ENCODE measurements at regions not wholly inside any gene's neighbourhood (a gene's known extent, or its start where the extent isn't known, plus 50 kb on each side); places are given as distances from the start of the nearest gene placed in this dataset.

DNA sequence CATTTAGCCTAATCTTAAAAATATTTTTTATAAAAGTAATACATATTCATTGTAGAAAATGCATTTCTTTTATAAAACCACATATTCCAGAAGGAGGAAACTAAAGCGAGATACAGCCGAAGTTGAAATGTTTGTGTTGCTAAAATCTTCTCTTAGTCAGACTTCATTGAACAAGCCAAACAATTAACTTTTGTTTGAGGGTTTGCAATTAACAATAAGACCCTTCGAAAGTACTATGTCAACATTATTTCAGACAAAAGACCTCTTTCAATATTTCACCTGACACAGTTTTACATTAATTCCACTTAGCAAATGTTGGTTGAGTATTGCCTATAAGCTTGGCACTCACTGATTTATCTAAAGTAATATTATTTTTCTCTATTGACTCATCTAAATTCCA is 354.0 kb upstream of the ADAMTS5 start:
- TF ChIP-seq, protein P1, sequence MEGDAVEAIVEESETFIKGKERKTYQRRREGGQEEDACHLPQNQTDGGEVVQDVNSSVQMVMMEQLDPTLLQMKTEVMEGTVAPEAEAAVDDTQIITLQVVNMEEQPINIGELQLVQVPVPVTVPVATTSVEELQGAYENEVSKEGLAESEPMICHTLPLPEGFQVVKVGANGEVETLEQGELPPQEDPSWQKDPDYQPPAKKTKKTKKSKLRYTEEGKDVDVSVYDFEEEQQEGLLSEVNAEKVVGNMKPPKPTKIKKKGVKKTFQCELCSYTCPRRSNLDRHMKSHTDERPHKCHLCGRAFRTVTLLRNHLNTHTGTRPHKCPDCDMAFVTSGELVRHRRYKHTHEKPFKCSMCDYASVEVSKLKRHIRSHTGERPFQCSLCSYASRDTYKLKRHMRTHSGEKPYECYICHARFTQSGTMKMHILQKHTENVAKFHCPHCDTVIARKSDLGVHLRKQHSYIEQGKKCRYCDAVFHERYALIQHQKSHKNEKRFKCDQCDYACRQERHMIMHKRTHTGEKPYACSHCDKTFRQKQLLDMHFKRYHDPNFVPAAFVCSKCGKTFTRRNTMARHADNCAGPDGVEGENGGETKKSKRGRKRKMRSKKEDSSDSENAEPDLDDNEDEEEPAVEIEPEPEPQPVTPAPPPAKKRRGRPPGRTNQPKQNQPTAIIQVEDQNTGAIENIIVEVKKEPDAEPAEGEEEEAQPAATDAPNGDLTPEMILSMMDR (conservative IDR thresholded peaks at IDR 0.05; ENCODE audit: low read depth in 2 of 2) = no peak
- TF ChIP-seq EZH2 (IDR thresholded peaks at IDR 0.05; ENCODE audit: low read depth, unreplicated experiment) = no peak
- TF ChIP-seq POLR2AphosphoS5 (IDR thresholded peaks at IDR 0.05; ENCODE audit: low read depth) = no peak
- TF ChIP-seq EZH2phosphoT487 (IDR thresholded peaks at IDR 0.05; ENCODE audit: unreplicated experiment) = no peak
- no peak for TF ChIP-seq JUNB (IDR thresholded peaks at IDR 0.05; ENCODE audit: unreplicated experiment)
- TF ChIP-seq, protein P2, sequence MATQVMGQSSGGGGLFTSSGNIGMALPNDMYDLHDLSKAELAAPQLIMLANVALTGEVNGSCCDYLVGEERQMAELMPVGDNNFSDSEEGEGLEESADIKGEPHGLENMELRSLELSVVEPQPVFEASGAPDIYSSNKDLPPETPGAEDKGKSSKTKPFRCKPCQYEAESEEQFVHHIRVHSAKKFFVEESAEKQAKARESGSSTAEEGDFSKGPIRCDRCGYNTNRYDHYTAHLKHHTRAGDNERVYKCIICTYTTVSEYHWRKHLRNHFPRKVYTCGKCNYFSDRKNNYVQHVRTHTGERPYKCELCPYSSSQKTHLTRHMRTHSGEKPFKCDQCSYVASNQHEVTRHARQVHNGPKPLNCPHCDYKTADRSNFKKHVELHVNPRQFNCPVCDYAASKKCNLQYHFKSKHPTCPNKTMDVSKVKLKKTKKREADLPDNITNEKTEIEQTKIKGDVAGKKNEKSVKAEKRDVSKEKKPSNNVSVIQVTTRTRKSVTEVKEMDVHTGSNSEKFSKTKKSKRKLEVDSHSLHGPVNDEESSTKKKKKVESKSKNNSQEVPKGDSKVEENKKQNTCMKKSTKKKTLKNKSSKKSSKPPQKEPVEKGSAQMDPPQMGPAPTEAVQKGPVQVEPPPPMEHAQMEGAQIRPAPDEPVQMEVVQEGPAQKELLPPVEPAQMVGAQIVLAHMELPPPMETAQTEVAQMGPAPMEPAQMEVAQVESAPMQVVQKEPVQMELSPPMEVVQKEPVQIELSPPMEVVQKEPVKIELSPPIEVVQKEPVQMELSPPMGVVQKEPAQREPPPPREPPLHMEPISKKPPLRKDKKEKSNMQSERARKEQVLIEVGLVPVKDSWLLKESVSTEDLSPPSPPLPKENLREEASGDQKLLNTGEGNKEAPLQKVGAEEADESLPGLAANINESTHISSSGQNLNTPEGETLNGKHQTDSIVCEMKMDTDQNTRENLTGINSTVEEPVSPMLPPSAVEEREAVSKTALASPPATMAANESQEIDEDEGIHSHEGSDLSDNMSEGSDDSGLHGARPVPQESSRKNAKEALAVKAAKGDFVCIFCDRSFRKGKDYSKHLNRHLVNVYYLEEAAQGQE (IDR thresholded peaks at IDR 0.05; ENCODE audit: unreplicated experiment) = no peak
- TF ChIP-seq ZNF114 (CRISPR knock-in tag; IDR thresholded peaks at IDR 0.05) = no peak
- TF ChIP-seq CREB1 (CRISPR knock-in tag; IDR thresholded peaks at IDR 0.05; ENCODE audit: low read depth) = no peak
- TF ChIP-seq ZNF331 (CRISPR knock-in tag; IDR thresholded peaks at IDR 0.05; ENCODE audit: low read depth) = no peak
- TF ChIP-seq, protein P3, sequence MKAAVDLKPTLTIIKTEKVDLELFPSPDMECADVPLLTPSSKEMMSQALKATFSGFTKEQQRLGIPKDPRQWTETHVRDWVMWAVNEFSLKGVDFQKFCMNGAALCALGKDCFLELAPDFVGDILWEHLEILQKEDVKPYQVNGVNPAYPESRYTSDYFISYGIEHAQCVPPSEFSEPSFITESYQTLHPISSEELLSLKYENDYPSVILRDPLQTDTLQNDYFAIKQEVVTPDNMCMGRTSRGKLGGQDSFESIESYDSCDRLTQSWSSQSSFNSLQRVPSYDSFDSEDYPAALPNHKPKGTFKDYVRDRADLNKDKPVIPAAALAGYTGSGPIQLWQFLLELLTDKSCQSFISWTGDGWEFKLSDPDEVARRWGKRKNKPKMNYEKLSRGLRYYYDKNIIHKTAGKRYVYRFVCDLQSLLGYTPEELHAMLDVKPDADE (IDR thresholded peaks at IDR 0.05) = no peak
- no peak for TF ChIP-seq NANOG (IDR thresholded peaks at IDR 0.05; ENCODE audit: borderline replicate concordance)

All from GM23338 (cell line).